ENCODE measurements at regions not wholly inside any gene's neighbourhood (a gene's known extent, or its start where the extent isn't known, plus 50 kb on each side); places are given as distances from the start of the nearest gene placed in this dataset.
"Not testable (repeated sequence)": the region's sequence is repeated elsewhere in the genome, so short reads cannot be mapped to it uniquely, and the experiment has no call there.

DNA sequence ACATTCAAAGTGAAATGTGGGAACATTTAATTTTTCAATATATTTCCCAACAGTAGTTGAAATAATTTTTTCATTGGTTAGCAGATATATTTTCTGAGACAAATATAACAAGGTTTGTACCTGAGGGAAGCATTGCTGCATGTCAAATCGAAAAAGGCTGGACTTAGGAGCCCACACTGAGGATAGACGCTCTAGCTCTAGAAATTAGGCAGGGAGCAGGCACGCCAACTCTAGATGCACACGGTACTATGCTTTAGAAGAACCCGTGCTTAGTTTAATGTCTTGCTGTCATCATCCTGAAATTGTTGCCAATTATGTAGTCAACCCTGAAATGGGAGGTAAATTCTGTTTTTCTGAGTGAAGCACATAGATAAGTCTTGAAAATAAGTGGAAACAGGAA lies 731.1 kb upstream of the ZNF804A start:
- Histone ChIP-seq H3K9ac (ENCODE audit: low read length) (no peak overlapping the region), H3K9me3 (ENCODE audit: control insufficient read depth, low read depth, low read length) (no peaks in the 10 kb centered on the region), H3K4me3 (ENCODE audit: low read length) (no peak overlapping the region), H3K36me3 (ENCODE audit: control insufficient read depth, low read depth, low read length) (no peaks in the 10 kb centered on the region), H3K4me1 (ENCODE audit: control insufficient read depth, low read depth, low read length) (no peaks in the 10 kb centered on the region), H3K27me3 (ENCODE audit: control insufficient read depth, insufficient read depth, low read length) (no peaks in the 10 kb centered on the region), H3K27ac (ENCODE audit: low read length) (no peak overlapping the region)

DNA sequence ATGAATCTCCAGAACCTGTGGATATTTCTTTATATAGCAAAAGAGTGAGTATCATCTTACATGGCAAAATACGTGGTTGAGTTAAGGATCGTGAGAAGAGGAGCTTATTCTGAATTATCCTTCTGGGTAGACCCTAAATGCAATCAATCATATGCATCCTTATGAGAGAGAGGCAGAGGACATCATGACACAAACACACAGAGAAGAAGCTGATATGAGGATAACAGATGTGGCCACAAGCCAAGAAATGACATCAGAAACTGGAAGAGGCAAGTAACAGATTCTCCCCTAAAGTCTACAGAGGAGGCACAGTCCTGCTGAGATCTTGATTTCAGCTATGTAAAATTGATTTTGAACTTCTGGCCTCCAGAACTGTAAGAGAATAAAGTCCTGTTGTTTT lies 730.2 kb upstream of the ZNF804A start:
- no peak overlapping the region for H3K27ac ChIP-seq (ENCODE audit: low read length)
- H3K9me3 ChIP-seq (ENCODE audit: control insufficient read depth, low read depth, low read length), result no peaks in the 10 kb centered on the region
- no peaks in the 10 kb centered on the region for H3K27me3 ChIP-seq (ENCODE audit: control insufficient read depth, insufficient read depth, low read length)
- no peak overlapping the region for H3K9ac ChIP-seq (ENCODE audit: low read length)
- no peaks in the 10 kb centered on the region for H3K36me3 ChIP-seq (ENCODE audit: control insufficient read depth, low read depth, low read length)
- H3K4me3 ChIP-seq (ENCODE audit: low read length), result no peak overlapping the region
- H3K4me1 ChIP-seq (ENCODE audit: control insufficient read depth, low read depth, low read length), result no peaks in the 10 kb centered on the region

- no peak overlapping the region for H3K9ac ChIP-seq (ENCODE audit: low read length)
- no peak overlapping the region for H3K4me3 ChIP-seq (ENCODE audit: low read length)
- no peak overlapping the region for H3K27ac ChIP-seq (ENCODE audit: low read length)
- H3K27me3 ChIP-seq (ENCODE audit: control insufficient read depth, insufficient read depth, low read length), result no peaks in the 10 kb centered on the region
- H3K36me3 ChIP-seq (ENCODE audit: control insufficient read depth, low read depth, low read length), result no peaks in the 10 kb centered on the region
- H3K9me3 ChIP-seq (ENCODE audit: control insufficient read depth, low read depth, low read length), result no peaks in the 10 kb centered on the region
- no peaks in the 10 kb centered on the region for H3K4me1 ChIP-seq (ENCODE audit: control insufficient read depth, low read depth, low read length)
These were observed 729.6 kb upstream of the ZNF804A start for GRCh38 chr2:183868707-183869106.

GRCh38 chr2:183872131-183872530 lies 726.2 kb upstream of the ZNF804A start:
- Histone ChIP-seq H3K9ac (ENCODE audit: low read length) (no peak overlapping the region), H3K27ac (ENCODE audit: low read length) (no peak overlapping the region), H3K4me1 (ENCODE audit: control insufficient read depth, low read depth, low read length) (no peaks in the 10 kb centered on the region), H3K36me3 (ENCODE audit: control insufficient read depth, low read depth, low read length) (no peaks in the 10 kb centered on the region), H3K9me3 (ENCODE audit: control insufficient read depth, low read depth, low read length) (no peaks in the 10 kb centered on the region), H3K4me3 (ENCODE audit: low read length) (no peak overlapping the region), H3K27me3 (ENCODE audit: control insufficient read depth, insufficient read depth, low read length) (no peaks in the 10 kb centered on the region)

DNA sequence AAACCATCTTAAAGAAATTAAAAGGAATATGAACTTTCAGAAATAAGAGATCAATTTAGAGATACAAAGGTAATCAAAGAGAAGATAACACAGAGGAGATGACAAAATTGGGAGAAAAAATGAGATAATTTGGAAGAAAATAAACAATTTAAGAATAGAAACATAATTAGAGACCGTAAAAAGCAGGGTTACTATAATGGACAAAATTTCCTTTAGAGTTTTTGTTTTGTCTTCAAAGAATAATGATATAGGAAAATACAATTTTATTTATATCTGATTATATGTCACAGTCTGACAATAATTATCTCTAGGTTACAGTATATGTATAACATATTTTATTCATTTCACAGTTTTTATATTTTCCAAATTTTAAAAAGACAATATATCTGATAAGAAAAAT lies 716.4 kb upstream of the ZNF804A start:
- Histone ChIP-seq H3K4me3 (ENCODE audit: low read length) (no peak overlapping the region), H3K27me3 (ENCODE audit: control insufficient read depth, insufficient read depth, low read length) (no peaks in the 10 kb centered on the region), H3K9me3 (ENCODE audit: control insufficient read depth, low read depth, low read length) (no peaks in the 10 kb centered on the region), H3K36me3 (ENCODE audit: control insufficient read depth, low read depth, low read length) (no peaks in the 10 kb centered on the region), H3K4me1 (ENCODE audit: control insufficient read depth, low read depth, low read length) (no peaks in the 10 kb centered on the region), H3K9ac (ENCODE audit: low read length) (no peak overlapping the region), H3K27ac (ENCODE audit: low read length) (no peak overlapping the region)

- Histone ChIP-seq H3K4me1 (ENCODE audit: control insufficient read depth, low read depth, low read length) (no peaks in the 10 kb centered on the region), H3K27me3 (ENCODE audit: control insufficient read depth, insufficient read depth, low read length) (no peaks in the 10 kb centered on the region), H3K36me3 (ENCODE audit: control insufficient read depth, low read depth, low read length) (no peaks in the 10 kb centered on the region), H3K4me3 (ENCODE audit: low read length) (no peak overlapping the region), H3K9me3 (ENCODE audit: control insufficient read depth, low read depth, low read length) (no peaks in the 10 kb centered on the region), H3K9ac (ENCODE audit: low read length) (no peak overlapping the region), H3K27ac (ENCODE audit: low read length) (no peak overlapping the region)
These were observed 705.9 kb upstream of the ZNF804A start for GRCh38 chr2:183892315-183892941.

DNA sequence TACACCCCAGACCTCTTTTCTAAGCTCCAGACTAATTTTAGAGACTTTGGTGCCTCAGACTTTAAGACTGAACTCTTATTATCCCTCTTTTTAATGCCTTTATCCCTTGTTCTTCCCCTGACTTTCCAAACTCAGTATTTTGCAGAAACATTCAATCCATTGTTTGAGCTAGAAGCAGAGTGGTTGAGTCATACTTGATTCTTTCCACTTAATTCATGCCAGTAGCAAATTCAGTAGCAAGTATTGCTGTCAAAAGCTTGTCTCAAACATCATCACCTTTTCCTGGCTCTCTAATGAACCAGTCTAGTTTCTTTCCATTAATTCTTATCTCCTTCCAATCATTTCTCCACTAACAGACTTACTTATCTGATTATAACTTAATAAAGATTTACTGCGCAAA lies 699.7 kb upstream of the ZNF804A start:
- Histone ChIP-seq H3K4me3 (ENCODE audit: low read length) (no peak overlapping the region), H3K27me3 (ENCODE audit: control insufficient read depth, insufficient read depth, low read length) (no peaks in the 10 kb centered on the region), H3K4me1 (ENCODE audit: control insufficient read depth, low read depth, low read length) (no peaks in the 10 kb centered on the region), H3K9me3 (ENCODE audit: control insufficient read depth, low read depth, low read length) (no peaks in the 10 kb centered on the region), H3K27ac (ENCODE audit: low read length) (no peak overlapping the region), H3K36me3 (ENCODE audit: control insufficient read depth, low read depth, low read length) (no peaks in the 10 kb centered on the region), H3K9ac (ENCODE audit: low read length) (no peak overlapping the region)

DNA sequence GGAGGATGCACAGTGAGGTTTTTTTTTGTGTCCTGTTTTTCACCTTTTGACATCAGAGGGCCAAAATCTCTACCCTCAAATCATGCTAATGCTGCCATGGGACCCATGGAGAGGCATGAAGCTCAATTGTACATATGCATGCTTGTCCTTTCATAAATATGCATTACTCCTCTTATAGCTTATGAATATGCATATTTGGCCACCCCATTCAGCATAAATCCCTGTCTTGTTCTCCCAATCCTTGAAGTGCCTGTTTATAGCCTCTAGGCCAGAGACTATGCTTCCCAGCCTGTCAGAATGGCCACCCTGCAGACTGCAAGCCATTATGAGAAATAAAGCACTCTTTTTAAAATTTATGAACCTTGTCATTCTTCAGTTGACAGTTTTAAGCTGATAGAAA lies 696.4 kb upstream of the ZNF804A start:
- no peak overlapping the region for H3K9ac ChIP-seq (ENCODE audit: low read length)
- no peaks in the 10 kb centered on the region for H3K9me3 ChIP-seq (ENCODE audit: control insufficient read depth, low read depth, low read length)
- no peaks in the 10 kb centered on the region for H3K4me1 ChIP-seq (ENCODE audit: control insufficient read depth, low read depth, low read length)
- no peak overlapping the region for H3K27ac ChIP-seq (ENCODE audit: low read length)
- no peaks in the 10 kb centered on the region for H3K36me3 ChIP-seq (ENCODE audit: control insufficient read depth, low read depth, low read length)
- H3K27me3 ChIP-seq (ENCODE audit: control insufficient read depth, insufficient read depth, low read length), result no peaks in the 10 kb centered on the region
- no peak overlapping the region for H3K4me3 ChIP-seq (ENCODE audit: low read length)

DNA sequence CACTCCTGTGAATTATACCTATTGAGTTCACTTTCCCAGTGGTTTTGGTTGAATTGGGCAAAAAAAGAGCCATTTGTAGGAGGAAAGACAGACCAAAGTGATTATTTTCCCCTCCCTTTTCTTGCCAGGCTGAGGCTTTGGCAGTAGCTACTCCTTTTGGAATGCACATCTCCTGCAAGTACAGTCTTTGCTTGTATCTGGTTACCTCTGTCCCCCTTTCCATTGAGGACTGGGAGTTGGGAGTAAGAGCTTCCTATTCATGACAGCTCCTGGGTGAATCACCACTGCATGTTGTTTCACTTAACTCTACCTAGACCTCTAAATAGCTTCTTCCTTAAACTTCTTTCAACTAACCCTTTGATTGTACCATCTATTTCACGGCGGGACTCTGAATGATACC lies 695.3 kb upstream of the ZNF804A start:
- Histone ChIP-seq H3K27ac (ENCODE audit: low read length) (no peak overlapping the region), H3K4me1 (ENCODE audit: control insufficient read depth, low read depth, low read length) (no peaks in the 10 kb centered on the region), H3K27me3 (ENCODE audit: control insufficient read depth, insufficient read depth, low read length) (no peaks in the 10 kb centered on the region), H3K36me3 (ENCODE audit: control insufficient read depth, low read depth, low read length) (no peaks in the 10 kb centered on the region), H3K9me3 (ENCODE audit: control insufficient read depth, low read depth, low read length) (no peaks in the 10 kb centered on the region), H3K9ac (ENCODE audit: low read length) (no peak overlapping the region), H3K4me3 (ENCODE audit: low read length) (no peak overlapping the region)

- not testable (repeated sequence) for H3K9me3 ChIP-seq (ENCODE audit: control insufficient read depth, low read depth, low read length); H3K27ac ChIP-seq (ENCODE audit: low read length); H3K27me3 ChIP-seq (ENCODE audit: control insufficient read depth, insufficient read depth, low read length); H3K4me3 ChIP-seq (ENCODE audit: low read length); H3K4me1 ChIP-seq (ENCODE audit: control insufficient read depth, low read depth, low read length); H3K9ac ChIP-seq (ENCODE audit: low read length); H3K36me3 ChIP-seq (ENCODE audit: control insufficient read depth, low read depth, low read length)
These were observed 682.3 kb upstream of the ZNF804A start for GRCh38 chr2:183916041-183916440.

- Histone ChIP-seq H3K4me1 (ENCODE audit: control insufficient read depth, low read depth, low read length) (no peaks in the 10 kb centered on the region), H3K4me3 (ENCODE audit: low read length) (no peak overlapping the region), H3K9me3 (ENCODE audit: control insufficient read depth, low read depth, low read length) (no peaks in the 10 kb centered on the region), H3K36me3 (ENCODE audit: control insufficient read depth, low read depth, low read length) (no peaks in the 10 kb centered on the region), H3K9ac (ENCODE audit: low read length) (no peak overlapping the region), H3K27me3 (ENCODE audit: control insufficient read depth, insufficient read depth, low read length) (no peaks in the 10 kb centered on the region), H3K27ac (ENCODE audit: low read length) (no peak overlapping the region)
These were observed 679.2 kb upstream of the ZNF804A start for GRCh38 chr2:183919167-183919566.

DNA sequence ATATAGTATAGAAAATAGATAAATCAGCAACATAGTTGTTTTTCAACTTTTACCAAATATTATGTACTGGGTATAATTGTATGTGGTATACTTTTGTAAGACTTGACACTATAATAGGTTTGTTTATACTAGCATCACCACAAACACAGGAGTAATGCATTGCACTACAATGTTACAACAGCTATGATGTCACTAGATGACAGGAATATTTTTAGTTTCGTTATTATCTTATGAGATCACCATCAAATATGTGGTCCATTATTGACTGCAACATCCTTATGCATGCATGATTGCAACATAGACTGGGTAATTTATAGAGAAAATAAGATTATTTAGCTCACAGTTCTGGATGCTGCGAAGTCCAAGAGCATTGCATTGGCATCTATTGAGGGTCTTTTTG lies 678.4 kb upstream of the ZNF804A start:
- Histone ChIP-seq H3K4me1 (ENCODE audit: control insufficient read depth, low read depth, low read length) (no peaks in the 10 kb centered on the region), H3K36me3 (ENCODE audit: control insufficient read depth, low read depth, low read length) (no peaks in the 10 kb centered on the region), H3K4me3 (ENCODE audit: low read length) (no peak overlapping the region), H3K9ac (ENCODE audit: low read length) (no peak overlapping the region), H3K27ac (ENCODE audit: low read length) (no peak overlapping the region), H3K27me3 (ENCODE audit: control insufficient read depth, insufficient read depth, low read length) (no peaks in the 10 kb centered on the region), H3K9me3 (ENCODE audit: control insufficient read depth, low read depth, low read length) (no peaks in the 10 kb centered on the region)

Data from iPS-18a (cell line).